SK-N-SH (cell line): ENCODE measurements at regions not wholly inside any gene's neighbourhood (a gene's known extent, or its start where the extent isn't known, plus 50 kb on each side); places are given as distances from the start of the nearest gene placed in this dataset.

Source experiments
- CTCF ChIA-PET: fragments of 300-600, 350-600 bp; formaldehyde crosslinking; extraction: SDS; loops from one replicate; lab custom pipeline; 2021; lab: Yijun Ruan, JAX
- POLR2A ChIA-PET: fragments of 350-600 bp; sonication (Branson Sonifier 250); formaldehyde crosslinking; extraction: SDS; loops from one replicate; lab custom pipeline; 2020; ENCODE audit warnings: antibody characterized with exemption, inconsistent platforms; lab: Yijun Ruan, JAX
- DNase-seq: peaks from one replicate; pipeline ENCODE4 v3.0.0; 2012
- H2AFZ ChIP-seq: fragments of 200-600 bp; sonication (generic); 2 replicates; pipeline ENCODE4 v1.8.1; 2016; ENCODE audit warnings: antibody characterized with exemption, mild to moderate bottlenecking, low read depth
- H3F3A ChIP-seq: fragments of 200-600 bp; sonication (generic); replicated peaks from 2 replicates; pipeline ENCODE3; 2016; ENCODE audit warnings: antibody characterized with exemption, mild to moderate bottlenecking; ENCODE audit not compliant: insufficient read depth
- H3K27ac ChIP-seq, 2 experiments: fragments of 200-500 bp in 1 of 2; fragments of 200-600 bp in 1 of 2; sonication (Bioruptor generic) in 1 of 2; sonication (generic), shearing (Covaris generic) in 1 of 2; 2 replicates each; pipeline versions ENCODE4 v1.5.1 to v1.6.1; 2014 to 2016; ENCODE audit warnings: low read depth in 2 of 2, inconsistent platforms in 1 of 2, low read length in 1 of 2, mild to moderate bottlenecking in 1 of 2, mixed read lengths in 1 of 2
- H3K27me3 ChIP-seq: fragments of 200-600 bp; sonication (generic), shearing (Covaris generic); 2 replicates; pipeline ENCODE4 v1.6.1; 2016; ENCODE audit warnings: mixed run types; ENCODE audit not compliant: insufficient read depth
- H3K36me3 ChIP-seq, 2 experiments: fragments of 200-500 bp in 1 of 2; fragments of 200-600 bp in 1 of 2; sonication (Bioruptor generic) in 1 of 2; sonication (generic) in 1 of 2; replicated peaks in 1 of 2; 2 replicates each; pipeline versions ENCODE3 to v1.5.1; 2014 to 2016; ENCODE audit warnings: low read length in 1 of 2, mild to moderate bottlenecking in 1 of 2; ENCODE audit not compliant: insufficient read depth in 2 of 2, control insufficient read depth in 1 of 2
- H3K4me1 ChIP-seq, 2 experiments: fragments of 200-500 bp in 1 of 2; fragments of 200-600 bp in 1 of 2; sonication (Bioruptor generic) in 1 of 2; sonication (generic), shearing (Covaris generic) in 1 of 2; 2 replicates each; pipeline versions ENCODE4 v1.5.1 to v1.6.1; 2014 to 2016; ENCODE audit warnings: low read depth in 1 of 2, low read length in 1 of 2, mixed run types in 1 of 2; ENCODE audit not compliant: insufficient read depth in 2 of 2, control insufficient read depth in 1 of 2
- H3K4me2 ChIP-seq: fragments of 200-600 bp; sonication (generic), shearing (Covaris generic); 2 replicates; pipeline ENCODE4 v1.6.1; 2017; ENCODE audit warnings: mixed run types
- H3K4me3 ChIP-seq, 2 experiments: fragments of 200-500 bp in 1 of 2; fragments of 200-600 bp in 1 of 2; sonication (Bioruptor generic) in 1 of 2; sonication (generic), shearing (Covaris generic) in 1 of 2; 2 replicates each; pipeline versions ENCODE4 v1.5.1 to v1.8.1; 2014 to 2016; ENCODE audit warnings: low read depth in 2 of 2, inconsistent platforms in 1 of 2, low read length in 1 of 2, mild to moderate bottlenecking in 1 of 2, mixed read lengths in 1 of 2, moderate library complexity in 1 of 2
- H3K79me2 ChIP-seq: fragments of 200-600 bp; sonication (generic); 2 replicates; pipeline ENCODE4 v1.8.1; 2017; ENCODE audit warnings: mild to moderate bottlenecking; ENCODE audit not compliant: insufficient read depth
- H3K9ac ChIP-seq: fragments of 200-600 bp; sonication (generic); 2 replicates; pipeline ENCODE4 v1.6.1; 2017; ENCODE audit warnings: mixed run types
- H3K9me2 ChIP-seq: fragments of 200-600 bp; sonication (generic); 2 replicates; pipeline ENCODE4 v1.6.1; 2017; ENCODE audit warnings: mixed run types
- H3K9me3 ChIP-seq: fragments of 200-600 bp; sonication (generic); 2 replicates; pipeline ENCODE4 v1.6.1; 2017; ENCODE audit warnings: mixed run types, mild to moderate bottlenecking, moderate library complexity
- H4K20me1 ChIP-seq: fragments of 200-600 bp; sonication (generic); 2 replicates; pipeline ENCODE4 v1.6.1; 2017; ENCODE audit warnings: mild to moderate bottlenecking, mixed run types; ENCODE audit not compliant: insufficient read depth
- CTCF ChIP-seq: fragments of 200-600 bp; sonication (generic); IDR thresholded peaks from 2 replicates; pipeline ENCODE4 v1.6.1; 2017; ENCODE audit warnings: antibody characterized with exemption, mild to moderate bottlenecking, moderate library complexity
- FOSL2 ChIP-seq: IDR thresholded peaks from 2 replicates; pipeline ENCODE4 v1.4.0; 2012; ENCODE audit warnings: low read depth, mild to moderate bottlenecking, moderate library complexity, borderline replicate concordance
- GABPA ChIP-seq: IDR thresholded peaks from 2 replicates; pipeline ENCODE4 v1.4.0; 2012; ENCODE audit warnings: low read depth, mild to moderate bottlenecking
- IRF3 ChIP-seq: fragments of 150-350 bp; IDR thresholded peaks from 2 replicates; pipeline ENCODE4 v1.6.1; 2016; ENCODE audit warnings: mild to moderate bottlenecking, low read depth, low read length
- PBX3 ChIP-seq: IDR thresholded peaks from 2 replicates; pipeline ENCODE4; 2012
- REST ChIP-seq: IDR thresholded peaks from 2 replicates; pipeline ENCODE4 v1.6.1; 2012; ENCODE audit warnings: mild to moderate bottlenecking, low read depth, low read length, moderate library complexity
- RXRA ChIP-seq: IDR thresholded peaks from 2 replicates; pipeline ENCODE4 v1.4.0; 2012; ENCODE audit warnings: low read depth, mild to moderate bottlenecking, borderline replicate concordance
- TAF1 ChIP-seq: IDR thresholded peaks from 2 replicates; pipeline ENCODE4 v1.6.1; 2012; ENCODE audit warnings: low read depth, mild to moderate bottlenecking, low read length, moderate library complexity, borderline replicate concordance
- USF2 ChIP-seq: fragments of 150-350 bp; IDR thresholded peaks from 2 replicates; pipeline ENCODE4 v1.6.1; 2017; ENCODE audit warnings: antibody characterized with exemption, low read length, low read depth, borderline replicate concordance
- ZBTB33 ChIP-seq: IDR thresholded peaks from 2 replicates; pipeline ENCODE4 v1.4.0; 2012; ENCODE audit warnings: low read depth, borderline replicate concordance
- WGBS: methylation state at CpG from one replicate; pipeline ENCODE4 v1.1.6; 2017; ENCODE audit warnings: low lambda C conversion rate; 5-methylcytosine and 5-hydroxymethylcytosine counted together

GRCh38 chr14:71343724-71344123, 436.5 kb downstream of the PCNX1 start (continued):
- no peak for TF ChIP-seq CTCF

- CTCF ChIA-PET: no interaction called here
- Histone ChIP-seq H3K4me2 (no peak overlapping the region), H3K36me3 (peaks cover 0 to 6% of the 10 kb centered on the region in 2 experiments), H3K4me1 (peaks cover 9 to 30% of the 10 kb centered on the region in 2 experiments), H3K4me3 (no peak overlapping the region), H3K9me3 (no peaks in the 10 kb centered on the region), H3K79me2 (peaks cover 100% of the 10 kb centered on the region), H3F3A (no peaks in the 10 kb centered on the region), H3K27me3 (no peaks in the 10 kb centered on the region), H2AFZ (no peak overlapping the region), H4K20me1 (peaks cover 5% of the 10 kb centered on the region), H3K9ac (no peak overlapping the region), H3K27ac (no peak overlapping the region; a peak in 1 of 4 replicates), H3K9me2 (no peaks in the 10 kb centered on the region)
- POLR2A ChIA-PET: no interaction called here
- WGBS: 96% methylated on average over 8 of the region's 8 CpGs
- DNase-seq: no peak
- TF ChIP-seq RXRA (no peak), IRF3 (no peak), PBX3 (no peak), REST (0 out of 2 replicates have a peak, but pooled peaks have one; percentile 41), FOSL2 (no peak), ZBTB33 (no peak), GABPA (no peak), USF2 (no peak), TAF1 (no peak)
These were observed 437.2 kb downstream of the PCNX1 start for GRCh38 chr14:71344506-71344905.
